AG04450 (cell line): ENCODE measurements at regions not wholly inside any gene's neighbourhood (a gene's known extent, or its start where the extent isn't known, plus 50 kb on each side); places are given as distances from the start of the nearest gene placed in this dataset.

Experiments used
- CTCF ChIA-PET: fragments of 300-600, 350-600 bp; formaldehyde crosslinking; extraction: SDS; loops from one replicate; lab custom pipeline; 2022; ENCODE audit warnings: antibody characterized with exemption, inconsistent platforms; lab: Charles Lee
- POLR2A ChIA-PET: fragments of 350-600 bp; formaldehyde crosslinking; extraction: SDS; loops from one replicate; lab custom pipeline; 2021; ENCODE audit warnings: antibody characterized with exemption, inconsistent platforms; lab: Yijun Ruan, JAX
- DNase-seq: peaks from one replicate; pipeline ENCODE4 v3.0.0-alpha.2; 2011; ENCODE audit warnings: low read depth, low spot score
- H3K27ac ChIP-seq: one replicate; pipeline ENCODE4 v1.5.1; 2012; ENCODE audit warnings: low read depth, low read length, control low read depth
- H3K27me3 ChIP-seq: one replicate; pipeline ENCODE4 v1.6.0; 2012; ENCODE audit warnings: low read length; ENCODE audit not compliant: control insufficient read depth, insufficient read depth
- H3K4me3 ChIP-seq: 2 replicates; pipeline ENCODE4 v1.5.1; 2011; ENCODE audit warnings: mild to moderate bottlenecking, low read depth, low read length, control low read depth
- H3K9me3 ChIP-seq: 2 replicates; pipeline ENCODE4 v1.5.1; 2012; ENCODE audit warnings: low read length; ENCODE audit not compliant: control insufficient read depth, insufficient read depth
- CTCF ChIP-seq: IDR thresholded peaks from 2 replicates; pipeline ENCODE4 v1.5.1; 2011; ENCODE audit warnings: low read depth, low read length, control low read depth, inconsistent platforms

GRCh38 chr2:220452561-220452960, 825.1 kb downstream of the SLC4A3 start:
- no peak overlapping the region for H3K4me3 ChIP-seq
- no peak for TF ChIP-seq CTCF
- DNase-seq = no peak
- no peaks in the 10 kb centered on the region for H3K9me3 ChIP-seq
- ChIA-PET POLR2A (no interaction called here), CTCF (interaction anchor here (0.6 kb wide), 1 partner anchor 88 kb away, joined by 5 read pairs; no protein-coding TSS in a partner anchor)
- H3K27me3 ChIP-seq = no peaks in the 10 kb centered on the region
- no peak overlapping the region for H3K27ac ChIP-seq

DNA sequence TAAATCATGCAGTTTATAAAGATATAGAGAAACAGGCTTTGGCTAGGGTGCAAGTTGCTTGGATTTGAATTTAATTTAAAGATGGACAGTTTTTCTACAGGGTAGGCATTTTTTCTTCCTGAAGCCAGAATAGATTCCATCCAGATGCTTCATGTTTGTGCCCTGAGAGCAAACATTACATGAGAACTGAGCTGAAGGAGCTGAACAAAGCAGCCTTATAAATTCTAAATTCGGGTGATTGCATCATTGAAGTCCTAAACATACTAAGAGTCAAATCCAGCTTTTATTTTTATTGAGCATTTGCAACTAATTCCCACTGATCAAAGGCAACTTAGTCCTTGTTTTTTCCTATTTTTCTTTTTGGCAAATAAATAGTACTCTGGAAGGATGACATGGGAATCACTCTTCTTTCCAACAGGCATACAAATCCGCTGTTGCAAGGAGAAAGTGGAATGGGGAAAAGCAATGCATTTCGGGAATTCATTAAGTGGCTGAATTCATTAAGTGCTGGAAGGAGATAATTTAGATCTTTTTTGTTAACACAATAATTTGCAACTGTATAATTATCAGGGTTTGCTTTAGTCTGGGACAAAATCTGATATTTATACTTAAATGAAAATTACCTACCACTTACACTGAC, 828.0 kb downstream of the SLC4A3 start:
- no peak overlapping the region for H3K4me3 ChIP-seq
- no peaks in the 10 kb centered on the region for H3K9me3 ChIP-seq
- DNase-seq = peak; percentile 26
- POLR2A ChIA-PET = no interaction called here
- CTCF ChIA-PET = interaction anchor here (1.8 kb wide), 1 partner anchor 351 kb away, joined by 8 read pairs; no protein-coding TSS in a partner anchor
- TF ChIP-seq CTCF = no peak
- no peak overlapping the region for H3K27ac ChIP-seq
- no peaks in the 10 kb centered on the region for H3K27me3 ChIP-seq

- Histone ChIP-seq H3K9me3 (no peaks in the 10 kb centered on the region), H3K27ac (no peak overlapping the region), H3K4me3 (no peak overlapping the region), H3K27me3 (no peaks in the 10 kb centered on the region)
- ChIA-PET CTCF (no interaction called here), POLR2A (no interaction called here)
- DNase-seq = no peak
- no peak for TF ChIP-seq CTCF
Measured at GRCh38 chr2:220458051-220458450, 830.6 kb downstream of the SLC4A3 start.

- Histone ChIP-seq H3K4me3 (no peak overlapping the region), H3K9me3 (no peaks in the 10 kb centered on the region), H3K27ac (no peak overlapping the region), H3K27me3 (no peaks in the 10 kb centered on the region)
- TF ChIP-seq CTCF = 0 out of 2 replicates have a peak, but pooled peaks have one; percentile 17
- ChIA-PET POLR2A (no interaction called here), CTCF (no interaction called here)
- no peak for DNase-seq
Measured at GRCh38 chr2:220460257-220460985, 833.0 kb downstream of the SLC4A3 start.

GRCh38 chr2:220463876-220464275, 836.4 kb downstream of the SLC4A3 start:
- no peak for TF ChIP-seq CTCF
- H3K9me3 ChIP-seq = no peaks in the 10 kb centered on the region
- CTCF ChIA-PET = no interaction called here
- DNase-seq = no peak
- no peak overlapping the region for H3K4me3 ChIP-seq
- H3K27me3 ChIP-seq = no peaks in the 10 kb centered on the region
- POLR2A ChIA-PET = no interaction called here
- H3K27ac ChIP-seq = no peak overlapping the region
